ENCODE measurements at regions not wholly inside any gene's neighbourhood (a gene's known extent, or its start where the extent isn't known, plus 50 kb on each side); places are given as distances from the start of the nearest gene placed in this dataset.
"Not testable (repeated sequence)": the region's sequence is repeated elsewhere in the genome, so short reads cannot be mapped to it uniquely, and the experiment has no call there.

DNA sequence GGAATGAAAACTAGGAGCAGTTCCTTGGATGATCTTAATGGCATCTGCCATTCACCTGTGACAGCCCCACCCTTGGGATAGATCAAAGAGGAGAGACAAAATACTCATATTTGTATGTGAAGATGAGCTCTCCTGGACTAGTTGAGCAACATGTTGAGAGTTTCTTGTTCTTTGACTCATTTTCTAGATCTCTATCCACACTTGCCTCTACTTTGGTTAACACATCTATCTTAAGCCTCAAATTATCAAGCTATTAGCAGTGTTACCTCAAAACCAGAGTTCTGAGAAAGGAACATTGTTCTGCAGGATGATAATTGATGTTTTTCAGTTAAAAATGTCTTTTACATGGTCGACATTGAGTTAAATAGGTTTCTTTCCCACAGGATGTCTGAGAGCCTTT is 94.2 kb upstream of the TEX13D start:
- no peak for DNase-seq (ENCODE audit: low spot score)

DNA sequence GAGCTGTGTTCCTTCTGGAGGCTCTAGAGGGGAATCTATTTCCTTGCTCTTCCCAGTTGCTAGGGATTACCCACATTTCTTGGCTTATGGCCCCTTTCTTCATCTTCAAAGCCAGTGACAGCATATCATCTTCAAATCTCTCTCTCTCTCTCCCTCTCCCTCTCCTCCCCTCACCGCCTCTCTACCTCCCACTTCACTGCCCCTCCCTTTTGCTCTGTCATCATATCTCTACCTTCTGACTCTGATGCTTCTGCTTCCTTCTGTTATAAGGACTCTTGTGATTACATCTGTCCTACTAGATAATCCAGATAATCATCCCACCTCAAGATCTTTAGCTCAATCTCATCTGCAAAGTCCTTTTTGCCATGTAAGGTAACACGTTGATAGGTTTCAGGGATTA is 93.1 kb upstream of the TEX13D start:
- no peak for DNase-seq (ENCODE audit: low spot score)

DNA sequence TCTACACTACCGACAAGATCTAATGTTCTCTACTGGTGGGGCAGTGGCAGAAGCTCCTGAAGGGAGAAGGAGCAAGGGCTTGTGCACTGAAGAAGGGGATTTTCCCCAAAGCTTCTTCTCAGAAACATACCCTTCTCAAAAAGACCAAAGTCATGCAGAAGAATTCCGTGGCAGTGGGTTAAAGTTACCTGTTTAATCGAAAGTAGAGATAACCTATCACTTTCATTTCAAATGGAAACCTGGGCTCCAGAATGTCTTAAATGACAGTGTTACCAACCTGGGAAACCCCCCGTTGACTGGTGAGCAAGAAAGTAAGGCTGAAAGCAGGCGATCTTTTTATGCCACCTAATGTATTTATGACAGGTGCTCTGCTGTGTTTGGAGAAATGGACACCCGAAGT is 92.5 kb upstream of the TEX13D start:
- DNase-seq (ENCODE audit: low spot score): no peak

DNA sequence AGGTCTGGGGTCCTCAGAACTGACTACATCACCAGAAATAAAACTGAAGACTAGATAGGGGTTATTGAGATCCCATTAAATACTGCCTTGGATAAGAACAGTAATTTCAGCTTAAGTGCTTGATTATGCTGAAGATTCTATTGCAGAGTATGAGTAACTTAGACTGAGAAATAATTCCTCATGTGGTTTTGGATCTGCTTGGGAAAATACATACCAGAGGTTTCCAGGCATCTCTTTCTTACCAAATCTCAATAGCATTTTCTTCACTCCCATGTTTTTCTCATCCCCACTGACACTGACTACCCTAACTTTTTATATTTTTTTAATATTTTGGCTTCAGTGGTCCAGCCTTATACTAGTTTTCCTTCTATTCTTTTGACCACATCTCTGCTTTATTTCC is 92.0 kb upstream of the TEX13D start:
- DNase-seq (ENCODE audit: low spot score): no peak

GRCh38 chrX:124242131-124242530 is 90.3 kb upstream of the TEX13D start:
- no peak for DNase-seq (ENCODE audit: low spot score)

DNA sequence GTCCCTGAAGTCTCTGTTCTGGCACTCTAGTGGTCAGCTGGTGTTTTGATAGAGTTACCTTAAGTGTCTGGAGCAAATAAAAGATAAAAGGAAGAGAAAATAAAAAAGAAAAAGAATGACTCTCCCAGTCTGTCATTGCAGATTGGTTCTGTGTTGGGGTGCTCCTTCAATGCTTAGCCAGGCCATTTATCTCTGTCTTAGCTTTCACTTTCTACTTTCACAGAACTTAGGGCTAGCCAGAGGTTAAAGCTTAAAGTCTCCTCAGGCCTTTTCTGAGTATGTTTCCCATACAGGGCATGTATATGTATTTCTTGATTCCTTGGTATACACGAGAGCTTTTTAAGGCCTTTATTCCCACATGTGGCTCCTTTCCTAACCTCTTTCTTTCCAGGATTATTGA is 83.1 kb upstream of the TEX13D start:
- DNase-seq (ENCODE audit: low spot score): no peak

DNA sequence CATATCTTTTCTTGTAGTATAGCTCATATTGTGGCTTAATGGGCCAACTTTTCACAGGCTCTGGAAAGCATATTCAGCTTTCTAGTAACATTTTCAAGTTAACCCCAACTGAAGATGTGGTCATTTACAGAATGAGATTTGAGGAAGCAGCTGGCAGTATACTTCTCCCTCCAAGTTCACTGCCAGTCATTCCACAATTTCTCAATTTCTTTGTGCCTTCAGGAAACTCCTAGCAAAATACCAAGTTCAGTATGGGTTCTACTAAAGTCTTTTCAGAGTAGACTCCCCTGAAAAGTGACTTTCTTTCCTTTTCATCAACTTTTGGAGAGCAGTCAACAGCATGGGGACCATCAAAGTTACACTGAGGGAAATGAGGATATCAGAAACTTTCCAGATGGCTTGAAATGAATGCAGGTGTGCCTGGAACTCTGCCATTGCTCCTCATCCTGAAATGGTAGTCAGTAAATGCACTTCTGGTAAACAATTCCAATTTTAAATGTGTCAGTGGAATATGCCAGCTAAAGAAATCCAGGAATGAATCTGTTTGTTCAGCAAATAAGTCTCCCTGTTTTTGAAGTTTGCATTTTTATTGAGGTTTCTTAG is 81.5 kb upstream of the TEX13D start:
- no peak for DNase-seq (ENCODE audit: low spot score)

DNA sequence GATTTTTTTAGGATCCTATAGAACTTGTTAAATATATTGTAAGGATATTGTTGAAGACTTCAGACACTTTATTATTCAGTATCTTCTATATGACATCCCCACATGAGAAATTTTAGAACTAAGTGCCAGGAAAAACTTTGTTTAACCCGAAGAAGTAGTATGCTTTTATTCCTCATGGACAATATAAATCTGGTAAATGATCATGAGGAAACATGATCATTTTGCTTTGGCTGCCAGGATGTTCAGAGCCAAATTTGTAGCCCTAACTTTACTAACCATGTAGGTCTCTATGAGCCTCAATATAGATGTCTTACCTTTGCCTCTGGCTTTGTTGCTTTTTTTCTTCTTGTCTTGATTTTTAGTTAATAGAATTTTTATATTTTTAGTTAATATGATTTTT is 77.8 kb upstream of the TEX13D start:
- no peak for DNase-seq (ENCODE audit: low spot score)

- no peak for DNase-seq (ENCODE audit: low spot score)
Measured at GRCh38 chrX:124256216-124256615, 76.2 kb upstream of the TEX13D start.

GRCh38 chrX:124256629-124257380 is 75.7 kb upstream of the TEX13D start:
- DNase-seq (ENCODE audit: low spot score): no peak

DNA sequence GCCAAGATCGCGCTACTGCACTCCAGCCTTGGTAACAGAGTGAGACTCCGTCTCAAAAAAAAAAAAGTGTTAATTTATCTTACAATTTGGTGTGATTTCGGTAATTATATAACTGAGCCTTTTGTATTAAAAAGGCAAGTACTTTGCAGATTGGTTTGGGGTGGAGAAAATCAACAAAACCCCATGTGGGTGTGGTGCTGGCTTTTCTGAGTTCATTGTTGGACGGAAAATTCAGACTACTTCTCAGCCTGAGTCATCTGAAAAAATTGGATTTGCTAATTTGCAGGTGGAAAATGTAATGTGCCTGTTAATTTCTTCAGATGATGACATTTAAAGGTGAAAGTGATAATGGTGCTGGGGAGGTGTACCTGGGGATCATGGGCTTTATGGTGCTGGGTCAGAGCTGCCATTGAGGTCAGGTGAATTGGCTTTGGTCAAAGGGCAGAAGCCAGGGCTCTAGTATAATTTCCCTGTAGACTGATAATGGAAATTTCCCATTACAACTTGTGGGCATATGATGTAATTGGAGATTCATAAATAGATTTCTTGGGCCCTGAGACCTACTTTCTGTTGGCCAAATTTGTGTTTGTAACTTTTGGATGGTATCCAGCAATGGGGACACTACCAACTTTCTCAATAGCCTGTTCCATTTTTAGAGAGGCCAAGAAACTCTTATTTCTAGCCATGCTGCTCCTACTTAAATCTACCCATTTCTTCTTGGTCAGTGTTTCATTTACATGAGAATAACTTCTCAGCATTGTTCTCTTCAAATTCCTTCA is 74.3 kb upstream of the TEX13D start:
- no peak for DNase-seq (ENCODE audit: low spot score)

- no peak for DNase-seq (ENCODE audit: low spot score)
Measured at GRCh38 chrX:124260845-124261244, 71.6 kb upstream of the TEX13D start.

GRCh38 chrX:124263743-124264142 is 68.7 kb upstream of the TEX13D start:
- no peak for DNase-seq (ENCODE audit: low spot score)

DNA sequence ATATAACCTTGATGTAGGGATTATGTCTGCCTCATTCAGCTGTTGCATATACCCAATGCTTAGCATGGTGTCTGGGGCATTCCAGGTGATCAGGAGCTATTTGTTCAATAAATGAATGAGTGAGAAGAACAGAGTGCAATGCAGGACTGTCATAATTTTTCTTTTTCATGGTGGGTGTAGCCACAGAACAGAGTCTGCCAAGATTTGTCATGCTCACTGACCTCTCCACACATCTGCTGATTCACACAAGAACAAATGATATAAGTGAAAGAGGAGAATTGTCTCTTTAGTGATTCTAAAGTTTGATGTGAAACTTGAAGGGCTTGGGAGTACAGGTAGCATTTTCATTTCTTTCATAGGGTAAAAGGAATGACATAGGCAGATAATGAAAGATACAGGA is 64.4 kb upstream of the TEX13D start:
- no peak for DNase-seq (ENCODE audit: low spot score)

DNA sequence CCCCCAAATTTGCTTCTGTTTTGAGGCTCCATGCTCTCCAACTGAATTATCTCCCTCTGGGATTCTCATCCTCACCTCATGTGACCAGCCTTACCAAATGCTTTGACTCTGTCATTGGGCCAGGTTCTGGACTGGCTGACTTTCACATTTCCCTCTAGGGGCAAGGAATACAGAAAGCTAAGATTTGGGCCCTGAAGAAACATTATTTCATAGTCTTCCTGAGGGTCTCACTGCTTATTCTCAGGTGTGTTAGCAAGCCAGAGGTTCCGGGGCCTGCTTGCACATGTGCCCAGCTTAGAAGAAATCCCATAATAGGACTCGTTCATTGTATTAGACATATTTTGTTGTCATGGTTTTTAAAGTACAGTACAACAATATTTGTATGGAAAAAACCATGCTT is 62.6 kb upstream of the TEX13D start:
- DNase-seq (ENCODE audit: low spot score): no peak

GRCh38 chrX:124271599-124271998 is 60.9 kb upstream of the TEX13D start:
- DNase-seq (ENCODE audit: low spot score): not testable (repeated sequence)

DNA sequence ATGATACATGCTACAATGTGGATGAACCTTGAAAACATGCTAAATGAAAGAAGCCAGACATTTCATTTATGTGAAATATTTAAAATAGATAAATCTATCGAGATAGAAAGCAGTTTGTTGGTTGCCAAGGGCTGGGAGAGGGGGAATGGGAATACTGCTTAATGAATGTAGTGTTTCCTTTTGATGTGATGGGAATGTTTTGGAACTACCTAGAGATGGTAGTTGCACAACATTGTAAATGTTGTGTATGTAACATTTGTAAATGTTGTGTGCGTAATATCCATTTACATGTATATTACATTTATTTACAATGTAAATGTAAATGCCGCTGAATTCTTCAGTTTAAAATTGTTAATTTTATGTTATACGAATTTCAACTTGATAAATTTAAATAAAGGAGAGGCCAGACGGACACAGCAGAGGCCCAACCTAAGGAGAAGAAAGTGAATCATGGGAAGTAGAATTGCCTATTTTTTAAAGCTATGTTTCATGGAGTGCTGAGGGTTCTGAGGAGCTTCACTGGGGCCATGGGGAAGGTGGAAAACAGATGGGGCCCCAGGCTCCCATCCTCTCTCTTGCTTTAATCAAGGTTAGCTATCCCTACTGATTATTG is 60.0 kb upstream of the TEX13D start:
- DNase-seq (ENCODE audit: low spot score): no peak

DNA sequence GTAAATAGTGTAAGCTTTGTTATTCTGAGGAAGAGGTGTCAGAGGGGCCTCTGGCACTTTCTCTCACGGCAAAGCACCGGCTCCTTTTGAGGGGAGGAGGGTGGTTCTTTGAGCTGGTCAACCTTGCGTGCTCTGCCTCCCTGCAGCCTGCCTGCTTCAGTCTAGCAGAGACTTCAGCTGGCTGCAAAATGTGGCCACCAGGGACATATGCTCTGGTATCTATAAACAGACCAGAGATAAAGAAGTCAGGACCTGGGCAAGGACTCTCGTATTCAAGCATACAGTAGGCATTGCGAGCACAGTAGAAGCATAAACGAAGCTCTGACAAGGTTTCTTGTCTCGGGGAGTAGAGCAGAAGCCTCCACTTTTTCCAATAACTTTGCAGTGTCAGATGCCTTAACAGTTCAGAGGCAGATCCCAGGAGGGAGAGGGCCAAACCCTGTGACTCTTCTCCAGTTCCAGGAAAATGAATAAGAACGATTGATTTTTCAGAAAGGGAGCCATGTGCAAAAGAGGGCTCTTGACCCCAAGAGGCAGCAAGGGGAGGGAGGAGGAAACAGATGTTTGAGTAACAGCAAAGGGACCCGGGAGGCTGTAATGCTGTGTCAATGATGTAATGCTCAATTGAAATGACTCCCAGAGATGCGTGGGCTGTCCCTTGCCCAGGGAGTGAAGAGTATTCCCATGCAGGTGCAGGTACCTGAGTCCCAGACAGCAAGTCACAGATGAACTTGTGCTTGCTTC is 57.9 kb upstream of the TEX13D start:
- no peak for DNase-seq (ENCODE audit: low spot score)

- DNase-seq (ENCODE audit: low spot score): no peak
Measured at GRCh38 chrX:124275182-124275894, 57.1 kb upstream of the TEX13D start.

DNA sequence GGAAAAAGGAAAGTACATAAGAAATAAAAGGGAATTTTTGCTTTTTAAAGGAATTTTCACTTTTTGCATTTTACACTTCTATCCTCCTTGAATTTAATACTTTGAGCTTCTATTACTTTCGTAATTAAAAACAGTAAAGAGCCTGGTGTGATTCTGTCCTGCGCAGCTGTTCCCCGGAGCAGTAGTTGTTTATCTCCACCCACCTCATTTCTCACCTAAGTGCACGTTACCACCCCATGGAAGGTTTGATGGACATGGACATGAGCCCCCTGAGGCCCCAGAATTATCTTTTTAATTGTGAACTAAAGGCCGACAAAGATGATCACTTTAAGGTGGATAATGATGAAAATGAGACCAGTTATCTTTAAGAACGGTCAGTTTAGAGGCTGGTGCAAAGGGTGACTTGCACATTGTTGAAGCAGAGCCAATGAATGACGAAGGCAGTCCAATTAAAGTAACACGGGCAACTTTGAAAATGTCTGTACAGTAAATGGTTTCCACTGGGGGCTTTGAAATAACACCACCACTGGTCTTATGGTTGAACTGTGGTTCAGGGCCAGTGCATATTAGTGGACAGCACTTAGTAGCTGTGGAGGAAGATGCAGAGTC is 52.1 kb upstream of the TEX13D start:
- DNase-seq (ENCODE audit: low spot score): no peak

DNA sequence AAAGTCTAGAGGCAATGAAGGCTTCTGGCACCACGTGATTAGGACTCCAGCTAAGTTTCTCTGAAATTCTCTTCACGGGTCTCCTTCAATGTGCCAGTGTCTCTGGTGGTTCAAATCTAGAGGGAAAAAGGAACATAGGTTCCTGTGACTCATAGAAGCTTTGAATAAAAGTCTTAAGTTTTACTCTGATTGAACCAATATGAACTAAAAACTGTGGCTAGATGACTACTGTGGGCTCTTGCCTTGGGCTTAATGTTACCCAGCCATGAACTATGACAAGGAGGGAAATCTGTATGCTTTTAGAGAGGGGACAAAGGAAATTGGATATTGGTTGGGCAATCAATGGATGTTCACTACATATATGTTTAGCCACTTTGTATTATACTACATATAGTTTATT is 49.9 kb upstream of the TEX13D start:
- no peak for DNase-seq (ENCODE audit: low spot score)
